ENCODE measurements at regions not wholly inside any gene's neighbourhood (a gene's known extent, or its start where the extent isn't known, plus 50 kb on each side); places are given as distances from the start of the nearest gene placed in this dataset.
A peak's percentile ranks its signal among the peaks of the same experiment; 100 is the strongest.

DNA sequence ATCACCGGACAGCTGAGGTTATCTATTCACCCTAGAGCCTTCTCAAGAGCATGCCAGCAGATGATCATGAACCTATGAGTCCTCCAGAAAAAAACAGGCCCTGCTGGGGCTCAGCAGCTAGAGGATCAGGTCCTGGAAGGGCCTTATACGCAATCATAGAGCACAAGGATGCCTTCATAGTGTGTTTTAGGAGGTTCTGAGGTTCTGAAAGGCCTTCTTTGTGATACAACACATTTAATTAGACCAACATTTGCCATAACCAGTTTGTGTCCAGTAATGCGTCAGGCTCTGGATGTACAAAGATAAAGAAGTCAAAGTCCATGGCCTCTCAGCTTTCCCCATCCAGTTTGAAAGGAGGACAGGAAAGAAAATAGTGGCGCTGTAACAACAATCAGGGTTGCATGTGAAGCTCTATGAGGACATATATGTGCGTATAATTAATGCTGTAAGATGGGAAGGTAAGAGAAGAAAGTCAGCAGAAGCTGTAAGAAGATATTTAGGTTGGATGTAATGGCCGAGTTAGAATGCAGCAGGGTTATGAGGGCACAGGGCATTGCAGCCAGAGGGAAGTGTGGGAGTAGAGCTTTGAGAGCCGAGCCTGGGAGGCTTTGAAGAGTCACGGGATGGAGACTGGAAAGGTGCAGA lies 302.6 kb upstream of the TBL1XR1 start (continued):
- TF ChIP-seq, protein P1, sequence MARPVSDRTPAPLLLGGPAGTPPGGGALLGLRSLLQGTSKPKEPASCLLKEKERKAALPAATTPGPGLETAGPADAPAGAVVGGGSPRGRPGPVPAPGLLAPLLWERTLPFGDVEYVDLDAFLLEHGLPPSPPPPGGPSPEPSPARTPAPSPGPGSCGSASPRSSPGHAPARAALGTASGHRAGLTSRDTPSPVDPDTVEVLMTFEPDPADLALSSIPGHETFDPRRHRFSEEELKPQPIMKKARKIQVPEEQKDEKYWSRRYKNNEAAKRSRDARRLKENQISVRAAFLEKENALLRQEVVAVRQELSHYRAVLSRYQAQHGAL (CRISPR knock-in tag; IDR thresholded peaks at IDR 0.05; ENCODE audit: not compliant biosample characterization): no peak
- TF ChIP-seq MED8 (CRISPR knock-in tag; IDR thresholded peaks at IDR 0.05; ENCODE audit: insufficient replicate concordance) (no peak), MAF1 (CRISPR knock-in tag; IDR thresholded peaks at IDR 0.05; ENCODE audit: borderline replicate concordance) (no peak), DNMT1 (CRISPR knock-in tag; IDR thresholded peaks at IDR 0.05) (no peak), ZNF781 (CRISPR knock-in tag; IDR thresholded peaks at IDR 0.05; ENCODE audit: borderline replicate concordance, not compliant biosample characterization) (no peak), NR2C2 (CRISPR knock-in tag; IDR thresholded peaks at IDR 0.05; ENCODE audit: borderline replicate concordance) (peak; percentile 24; the same call in 1 of the 2 replicates), ZNF333 (CRISPR knock-in tag; IDR thresholded peaks at IDR 0.05; ENCODE audit: borderline replicate concordance) (no peak), MTA3 (CRISPR knock-in tag; IDR thresholded peaks at IDR 0.05) (no peak), NBN (conservative IDR thresholded peaks at IDR 0.05) (no peak), ARHGAP35 (CRISPR knock-in tag; IDR thresholded peaks at IDR 0.05; ENCODE audit: borderline replicate concordance) (no peak), CHD4 (IDR thresholded peaks at IDR 0.05; ENCODE audit: borderline replicate concordance, low read length) (no peak), ZNF225 (CRISPR knock-in tag; IDR thresholded peaks at IDR 0.05) (no peak), PHF20 (CRISPR knock-in tag; IDR thresholded peaks at IDR 0.05) (no peak), PHB2 (IDR thresholded peaks at IDR 0.05; ENCODE audit: partially characterized antibody) (no peak), ZBTB3 (CRISPR knock-in tag; IDR thresholded peaks at IDR 0.05; ENCODE audit: borderline replicate concordance, low read depth) (no peak), ZNF747 (CRISPR knock-in tag; IDR thresholded peaks at IDR 0.05; ENCODE audit: borderline replicate concordance) (peak; percentile 48; the same call in 1 of the 2 replicates), JARID2 (CRISPR knock-in tag; IDR thresholded peaks at IDR 0.05; ENCODE audit: insufficient replicate concordance) (no peak), CHD2 (IDR thresholded peaks at IDR 0.05; ENCODE audit: low read depth, low read length) (no peak), ZMAT3 (CRISPR knock-in tag; conservative IDR thresholded peaks at IDR 0.05) (no peak), ZNF160 (CRISPR knock-in tag; IDR thresholded peaks at IDR 0.05) (no peak), HDAC1 (CRISPR knock-in tag; IDR thresholded peaks at IDR 0.05) (peak; percentile 68), PLRG1 (conservative IDR thresholded peaks at IDR 0.05) (no peak), ZNF460 (CRISPR knock-in tag; IDR thresholded peaks at IDR 0.05; ENCODE audit: borderline replicate concordance) (no peak), HOXA9 (CRISPR knock-in tag; IDR thresholded peaks at IDR 0.05; ENCODE audit: borderline replicate concordance) (no peak)
- TF ChIP-seq, protein P2, sequence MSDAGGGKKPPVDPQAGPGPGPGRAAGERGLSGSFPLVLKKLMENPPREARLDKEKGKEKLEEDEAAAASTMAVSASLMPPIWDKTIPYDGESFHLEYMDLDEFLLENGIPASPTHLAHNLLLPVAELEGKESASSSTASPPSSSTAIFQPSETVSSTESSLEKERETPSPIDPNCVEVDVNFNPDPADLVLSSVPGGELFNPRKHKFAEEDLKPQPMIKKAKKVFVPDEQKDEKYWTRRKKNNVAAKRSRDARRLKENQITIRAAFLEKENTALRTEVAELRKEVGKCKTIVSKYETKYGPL (CRISPR knock-in tag; IDR thresholded peaks at IDR 0.05): no peak
- TF ChIP-seq, protein P3, sequence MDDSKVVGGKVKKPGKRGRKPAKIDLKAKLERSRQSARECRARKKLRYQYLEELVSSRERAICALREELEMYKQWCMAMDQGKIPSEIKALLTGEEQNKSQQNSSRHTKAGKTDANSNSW (CRISPR knock-in tag; IDR thresholded peaks at IDR 0.05; ENCODE audit: borderline replicate concordance): no peak
- TF ChIP-seq, protein P4, sequence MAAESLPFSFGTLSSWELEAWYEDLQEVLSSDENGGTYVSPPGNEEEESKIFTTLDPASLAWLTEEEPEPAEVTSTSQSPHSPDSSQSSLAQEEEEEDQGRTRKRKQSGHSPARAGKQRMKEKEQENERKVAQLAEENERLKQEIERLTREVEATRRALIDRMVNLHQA (CRISPR knock-in tag; IDR thresholded peaks at IDR 0.05): no peak
- TF ChIP-seq, protein P5, sequence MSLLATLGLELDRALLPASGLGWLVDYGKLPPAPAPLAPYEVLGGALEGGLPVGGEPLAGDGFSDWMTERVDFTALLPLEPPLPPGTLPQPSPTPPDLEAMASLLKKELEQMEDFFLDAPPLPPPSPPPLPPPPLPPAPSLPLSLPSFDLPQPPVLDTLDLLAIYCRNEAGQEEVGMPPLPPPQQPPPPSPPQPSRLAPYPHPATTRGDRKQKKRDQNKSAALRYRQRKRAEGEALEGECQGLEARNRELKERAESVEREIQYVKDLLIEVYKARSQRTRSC (CRISPR knock-in tag; IDR thresholded peaks at IDR 0.05; ENCODE audit: low read depth): no peak
- TF ChIP-seq, protein P6, sequence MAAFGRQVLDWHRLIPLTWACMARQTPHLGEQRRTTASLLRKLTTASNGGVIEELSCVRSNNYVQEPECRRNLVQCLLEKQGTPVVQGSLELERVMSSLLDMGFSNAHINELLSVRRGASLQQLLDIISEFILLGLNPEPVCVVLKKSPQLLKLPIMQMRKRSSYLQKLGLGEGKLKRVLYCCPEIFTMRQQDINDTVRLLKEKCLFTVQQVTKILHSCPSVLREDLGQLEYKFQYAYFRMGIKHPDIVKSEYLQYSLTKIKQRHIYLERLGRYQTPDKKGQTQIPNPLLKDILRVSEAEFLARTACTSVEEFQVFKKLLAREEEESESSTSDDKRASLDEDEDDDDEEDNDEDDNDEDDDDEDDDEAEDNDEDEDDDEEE (CRISPR knock-in tag; IDR thresholded peaks at IDR 0.05): no peak
